H9 (cell line): ENCODE measurements at regions not wholly inside any gene's neighbourhood (a gene's known extent, or its start where the extent isn't known, plus 50 kb on each side); places are given as distances from the start of the nearest gene placed in this dataset.

Experiments used
- DNase-seq: peaks from one replicate; pipeline ENCODE4 v3.0.0-alpha.2; 2017
- H2AFZ ChIP-seq: one replicate; pipeline ENCODE4 v1.6.1; 2013; ENCODE audit warnings: mild to moderate bottlenecking, low read length, control low read depth, moderate library complexity
- H2AK5ac ChIP-seq: 2 replicates; pipeline ENCODE4 v1.6.1; 2013; ENCODE audit warnings: low read length, control low read depth, mixed read lengths; ENCODE audit not compliant: insufficient read length
- H2BK120ac ChIP-seq: one replicate; pipeline ENCODE4 v1.6.1; 2013; ENCODE audit warnings: low read depth, mild to moderate bottlenecking, low read length, control low read depth, inconsistent platforms; ENCODE audit not compliant: poor library complexity, severe bottlenecking
- H2BK12ac ChIP-seq: 2 replicates; pipeline ENCODE4 v1.6.1; 2013; ENCODE audit warnings: low read length, control low read depth, mixed read lengths, low read depth; ENCODE audit not compliant: insufficient read length
- H2BK15ac ChIP-seq: 2 replicates; pipeline ENCODE4 v1.6.1; 2013; ENCODE audit warnings: low read depth, low read length, control low read depth
- H2BK20ac ChIP-seq: one replicate; pipeline ENCODE4 v1.6.1; 2013; ENCODE audit warnings: low read depth, mild to moderate bottlenecking, low read length, control low read depth, inconsistent platforms; ENCODE audit not compliant: poor library complexity, severe bottlenecking
- H2BK5ac ChIP-seq: 2 replicates; pipeline ENCODE4 v1.6.1; 2013; ENCODE audit warnings: low read length, control low read depth, mixed read lengths; ENCODE audit not compliant: insufficient read length
- H3K14ac ChIP-seq: 2 replicates; pipeline ENCODE4 v1.6.1; 2013; ENCODE audit warnings: low read length, control low read depth; ENCODE audit not compliant: insufficient read depth
- H3K18ac ChIP-seq: 2 replicates; pipeline ENCODE4 v1.6.1; 2013; ENCODE audit warnings: low read depth, mild to moderate bottlenecking, mixed read lengths, low read length, control low read depth; ENCODE audit not compliant: insufficient read length
- H3K23ac ChIP-seq: 2 replicates; pipeline ENCODE4 v1.6.1; 2013; ENCODE audit warnings: low read length, control low read depth, mixed read lengths, low read depth; ENCODE audit not compliant: insufficient read length
- H3K23me2 ChIP-seq: 2 replicates; pipeline ENCODE4 v1.6.1; 2013; ENCODE audit warnings: low read depth, mild to moderate bottlenecking, mixed read lengths, low read length, control low read depth; ENCODE audit not compliant: insufficient read length, poor library complexity, severe bottlenecking
- H3K27ac ChIP-seq: 2 replicates; pipeline ENCODE4 v1.5.1; 2013; ENCODE audit warnings: low read length, control low read depth, mixed read lengths, low read depth; ENCODE audit not compliant: insufficient read length
- H3K27me3 ChIP-seq: 2 replicates; pipeline ENCODE4 v1.6.1; 2013; ENCODE audit warnings: low read length, control low read depth, inconsistent platforms; ENCODE audit not compliant: insufficient read depth
- H3K4ac ChIP-seq: 2 replicates; pipeline ENCODE4 v1.6.1; 2013; ENCODE audit warnings: low read depth, mild to moderate bottlenecking, control low read depth, inconsistent platforms, low read length, moderate library complexity
- H3K4me1 ChIP-seq: 2 replicates; pipeline ENCODE4 v1.6.1; 2013; ENCODE audit warnings: low read length, control low read depth, inconsistent platforms; ENCODE audit not compliant: insufficient read depth
- H3K4me2 ChIP-seq: 2 replicates; pipeline ENCODE4 v1.6.1; 2013; ENCODE audit warnings: low read length, control low read depth, mixed read lengths; ENCODE audit not compliant: insufficient read length, insufficient read depth
- H3K56ac ChIP-seq: 2 replicates; pipeline ENCODE4 v1.6.1; 2013; ENCODE audit warnings: low read depth, mild to moderate bottlenecking, mixed read lengths, low read length, control low read depth; ENCODE audit not compliant: insufficient read length
- H3K79me1 ChIP-seq: 2 replicates; pipeline ENCODE4 v1.6.1; 2013; ENCODE audit warnings: low read depth, mild to moderate bottlenecking, moderate library complexity, low read length, control low read depth, inconsistent platforms; ENCODE audit not compliant: insufficient read depth, poor library complexity, severe bottlenecking
- H3K79me2 ChIP-seq: 2 replicates; pipeline ENCODE4 v1.6.1; 2013; ENCODE audit warnings: low read length, control low read depth, inconsistent platforms; ENCODE audit not compliant: insufficient read depth
- H3K9ac ChIP-seq: 2 replicates; pipeline ENCODE4 v1.6.1; 2013; ENCODE audit warnings: low read length, control low read depth, mixed read lengths; ENCODE audit not compliant: insufficient read length; ENCODE audit errors: extremely low read depth
- H3K9me3 ChIP-seq: one replicate; pipeline ENCODE4 v1.6.1; 2013; ENCODE audit warnings: low read depth, low read length, inconsistent platforms; ENCODE audit not compliant: control insufficient read depth
- H3T11ph ChIP-seq: one replicate; pipeline ENCODE4 v1.6.1; 2013; ENCODE audit warnings: mild to moderate bottlenecking, low read length, control low read depth, inconsistent platforms
- H4K20me1 ChIP-seq: one replicate; pipeline ENCODE4 v1.6.1; 2013; ENCODE audit not compliant: control insufficient read depth, insufficient read length, insufficient read depth
- H4K5ac ChIP-seq: 2 replicates; pipeline ENCODE4 v1.6.1; 2013; ENCODE audit warnings: low read depth, mild to moderate bottlenecking, mixed read lengths, low read length, control low read depth; ENCODE audit not compliant: insufficient read length
- H4K8ac ChIP-seq: replicated peaks from 2 replicates; pipeline ENCODE4 v1.6.1; 2013; ENCODE audit warnings: low read length, control low read depth, mixed read lengths, low read depth; ENCODE audit not compliant: insufficient read length
- H4K91ac ChIP-seq: 2 replicates; pipeline ENCODE4 v1.6.1; 2013; ENCODE audit warnings: low read depth, mild to moderate bottlenecking, moderate library complexity, mixed read lengths, low read length, control low read depth; ENCODE audit not compliant: insufficient read length
- H3K27ac Mint-ChIP-seq, 3 experiments: 2 replicates in 2 of 3; 3 replicates in 1 of 3; pipeline ENCODE4 v1.8.0; 2020 to 2021; ENCODE audit warnings: mixed read lengths in 3 of 3, mild to moderate bottlenecking in 1 of 3, moderate library complexity in 1 of 3
- H3K27me3 Mint-ChIP-seq: 2 replicates; pipeline ENCODE4 v1.8.0; 2021; ENCODE audit warnings: low read depth, mild to moderate bottlenecking, moderate library complexity, mixed read lengths
- H3K36me3 Mint-ChIP-seq, 3 experiments: 2 replicates in 2 of 3; 3 replicates in 1 of 3; pipeline ENCODE4 v1.8.0; 2020 to 2021; ENCODE audit warnings: low read depth in 3 of 3, mixed read lengths in 3 of 3; ENCODE audit not compliant: insufficient read depth in 1 of 3
- H3K4me1 Mint-ChIP-seq, 2 experiments: 2 replicates each; pipeline ENCODE4 v1.8.0; 2020; ENCODE audit warnings: mixed read lengths in 2 of 2
- H3K4me3 Mint-ChIP-seq, 2 experiments: 2 replicates in 1 of 2; 3 replicates in 1 of 2; pipeline ENCODE4 v1.8.0; 2020 to 2021; ENCODE audit warnings: mild to moderate bottlenecking in 2 of 2, mixed read lengths in 2 of 2, moderate library complexity in 1 of 2
- H3K9me3 Mint-ChIP-seq, 2 experiments: 2 replicates in 1 of 2; 3 replicates in 1 of 2; pipeline ENCODE4 v1.8.0; 2020; ENCODE audit warnings: mild to moderate bottlenecking in 2 of 2, mixed read lengths in 2 of 2, moderate library complexity in 1 of 2
- WGBS: extraction: QIAGEN DNeasy Blood & Tissue Kit; methylation state at CpG from one replicate; pipeline ENCODE4 v1.1.7; 2013; ENCODE audit warnings: missing lambda C conversion rate, low lambda C conversion rate, mixed read lengths; ENCODE audit not compliant: insufficient read length; ENCODE audit errors: extremely low coverage; 5-methylcytosine and 5-hydroxymethylcytosine counted together
- TF ChIP-seq, protein P1 (sequence below): fragments of 200-600 bp; sonication (generic); conservative IDR thresholded peaks from 3 replicates; pipeline ENCODE4 v1.8.0; 2021; ENCODE audit warnings: antibody characterized with exemption, mild to moderate bottlenecking

DNA sequence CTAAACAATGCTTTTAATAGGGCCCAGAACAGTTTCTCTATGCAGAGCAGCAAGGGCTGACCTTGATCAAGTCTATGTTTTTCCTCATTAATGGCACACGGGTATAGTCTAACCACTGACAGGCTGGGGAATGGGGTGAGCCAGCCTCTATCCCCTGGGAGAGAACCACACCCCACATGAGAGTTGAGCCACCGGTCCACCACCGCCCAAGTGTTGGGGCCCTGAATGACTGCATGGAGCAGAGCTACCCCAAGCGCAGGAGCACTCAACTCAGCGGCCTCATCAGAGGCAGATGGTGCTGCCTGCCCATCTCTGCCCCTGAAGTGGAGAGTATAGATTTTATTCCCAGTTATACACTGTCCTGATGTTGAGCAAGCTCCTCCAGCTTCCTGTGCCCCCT is 247.9 kb upstream of the IRX1 start:
- H3K18ac ChIP-seq: no peak overlapping the region

More for the DNA sequence above, 247.9 kb upstream of the IRX1 start:
- Histone ChIP-seq H3K56ac (no peak overlapping the region), H3K4ac (no peak overlapping the region), H2BK12ac (no peak overlapping the region), H2BK120ac (no peak overlapping the region), H2AK5ac (no peak overlapping the region), H4K5ac (no peak overlapping the region), H3K14ac (no peak overlapping the region), H2BK15ac (no peak overlapping the region), H3K23me2 (no peaks in the 10 kb centered on the region), H3K79me1 (no peaks in the 10 kb centered on the region), H3K23ac (no peak overlapping the region), H3K9ac (no peak overlapping the region), H4K20me1 (no peaks in the 10 kb centered on the region), H4K91ac (no peak overlapping the region), H3K27ac (no peak overlapping the region), H3K79me2 (no peaks in the 10 kb centered on the region), H3T11ph (no peak overlapping the region), H3K4me1 (no peaks in the 10 kb centered on the region), H2AFZ (no peak overlapping the region), H2BK5ac (no peak overlapping the region), H2BK20ac (no peak overlapping the region), H3K4me2 (no peak overlapping the region), H3K27me3 (no peaks in the 10 kb centered on the region), H4K8ac (no peak overlapping the region), H3K9me3 (no peaks in the 10 kb centered on the region)
- DNase-seq: peak; percentile 10
- Mint-ChIP-seq H3K27me3 (peaks cover 2% of the 10 kb centered on the region), H3K4me3 (no peak overlapping the region), H3K9me3 (0 out of 5 replicates have a peak, but pooled peaks cover 0 to 3% of the 10 kb centered on the region in 2 experiments), H3K4me1 (peaks cover 11% of the 10 kb centered on the region in 2 experiments; a peak in 3 of 4 replicates), H3K27ac (no peak overlapping the region; a peak in 1 of 7 replicates), H3K36me3 (peaks cover 0 to 4% (median 0%) of the 10 kb centered on the region in 3 experiments; a peak in 1 of 7 replicates)
- TF ChIP-seq, protein P1, sequence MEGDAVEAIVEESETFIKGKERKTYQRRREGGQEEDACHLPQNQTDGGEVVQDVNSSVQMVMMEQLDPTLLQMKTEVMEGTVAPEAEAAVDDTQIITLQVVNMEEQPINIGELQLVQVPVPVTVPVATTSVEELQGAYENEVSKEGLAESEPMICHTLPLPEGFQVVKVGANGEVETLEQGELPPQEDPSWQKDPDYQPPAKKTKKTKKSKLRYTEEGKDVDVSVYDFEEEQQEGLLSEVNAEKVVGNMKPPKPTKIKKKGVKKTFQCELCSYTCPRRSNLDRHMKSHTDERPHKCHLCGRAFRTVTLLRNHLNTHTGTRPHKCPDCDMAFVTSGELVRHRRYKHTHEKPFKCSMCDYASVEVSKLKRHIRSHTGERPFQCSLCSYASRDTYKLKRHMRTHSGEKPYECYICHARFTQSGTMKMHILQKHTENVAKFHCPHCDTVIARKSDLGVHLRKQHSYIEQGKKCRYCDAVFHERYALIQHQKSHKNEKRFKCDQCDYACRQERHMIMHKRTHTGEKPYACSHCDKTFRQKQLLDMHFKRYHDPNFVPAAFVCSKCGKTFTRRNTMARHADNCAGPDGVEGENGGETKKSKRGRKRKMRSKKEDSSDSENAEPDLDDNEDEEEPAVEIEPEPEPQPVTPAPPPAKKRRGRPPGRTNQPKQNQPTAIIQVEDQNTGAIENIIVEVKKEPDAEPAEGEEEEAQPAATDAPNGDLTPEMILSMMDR: no peak
- WGBS: no CpG with 5 or more reads among the region's 5 CpGs
